SH-SY5Y (cell line): ENCODE measurements at regions not wholly inside any gene's neighbourhood (a gene's known extent, or its start where the extent isn't known, plus 50 kb on each side); places are given as distances from the start of the nearest gene placed in this dataset.

Source experiments
- GATA2 ChIP-seq: IDR thresholded peaks from 2 replicates; pipeline ENCODE4 v1.6.1; 2011; ENCODE audit warnings: mild to moderate bottlenecking, low read depth, low read length
- GATA3 ChIP-seq: IDR thresholded peaks from 2 replicates; pipeline ENCODE4 v1.6.1; 2011; ENCODE audit warnings: low read depth, mild to moderate bottlenecking, low read length, moderate library complexity

DNA sequence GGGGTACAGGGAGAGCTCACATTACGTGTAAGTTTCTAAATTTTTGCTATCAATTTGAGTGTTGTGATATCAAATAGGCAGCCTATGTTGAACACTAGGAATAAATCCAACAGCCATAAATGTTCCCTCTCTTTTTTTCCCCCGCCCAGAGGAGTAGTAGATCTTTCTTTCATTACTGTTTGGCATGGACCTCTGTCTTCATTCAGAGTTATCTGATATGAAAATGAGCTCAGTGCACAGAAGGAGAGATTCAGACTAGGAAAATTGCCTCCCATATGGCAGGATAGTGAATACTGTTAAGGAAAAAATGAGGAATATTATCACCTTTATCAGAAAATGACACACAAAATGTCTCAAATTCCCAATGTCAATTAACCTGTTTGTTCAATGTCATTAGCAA is 110.0 kb upstream of the EYS start:
- no peak for TF ChIP-seq GATA3
- no peak for TF ChIP-seq GATA2
